RWPE1 (cell line): ENCODE measurements at regions not wholly inside any gene's neighbourhood (a gene's known extent, or its start where the extent isn't known, plus 50 kb on each side); places are given as distances from the start of the nearest gene placed in this dataset.

Experiments used
- CTCF ChIA-PET: fragments of 350-600 bp; sonication (Branson Sonifier 250); formaldehyde crosslinking; extraction: SDS; loops from one replicate; lab custom pipeline; 2021; lab: Yijun Ruan, JAX
- POLR2A ChIA-PET: fragments of 400-600 bp; formaldehyde crosslinking; extraction: SDS; loops from one replicate; lab custom pipeline; 2020; ENCODE audit warnings: antibody characterized with exemption; ENCODE audit not compliant: low non-redundant PET; lab: Yijun Ruan, JAX
- DNase-seq: peaks from one replicate; pipeline ENCODE4 v3.0.0; 2012; ENCODE audit warnings: low spot score
- H3K27ac ChIP-seq: fragments of 450-650 bp; 2 replicates; pipeline ENCODE4 v1.5.1; 2017
- TF ChIP-seq, protein P1 (sequence below): fragments of 450-650 bp; conservative IDR thresholded peaks from 2 replicates; pipeline ENCODE4 v1.5.1; 2017; ENCODE audit warnings: low read depth, mild to moderate bottlenecking

DNA sequence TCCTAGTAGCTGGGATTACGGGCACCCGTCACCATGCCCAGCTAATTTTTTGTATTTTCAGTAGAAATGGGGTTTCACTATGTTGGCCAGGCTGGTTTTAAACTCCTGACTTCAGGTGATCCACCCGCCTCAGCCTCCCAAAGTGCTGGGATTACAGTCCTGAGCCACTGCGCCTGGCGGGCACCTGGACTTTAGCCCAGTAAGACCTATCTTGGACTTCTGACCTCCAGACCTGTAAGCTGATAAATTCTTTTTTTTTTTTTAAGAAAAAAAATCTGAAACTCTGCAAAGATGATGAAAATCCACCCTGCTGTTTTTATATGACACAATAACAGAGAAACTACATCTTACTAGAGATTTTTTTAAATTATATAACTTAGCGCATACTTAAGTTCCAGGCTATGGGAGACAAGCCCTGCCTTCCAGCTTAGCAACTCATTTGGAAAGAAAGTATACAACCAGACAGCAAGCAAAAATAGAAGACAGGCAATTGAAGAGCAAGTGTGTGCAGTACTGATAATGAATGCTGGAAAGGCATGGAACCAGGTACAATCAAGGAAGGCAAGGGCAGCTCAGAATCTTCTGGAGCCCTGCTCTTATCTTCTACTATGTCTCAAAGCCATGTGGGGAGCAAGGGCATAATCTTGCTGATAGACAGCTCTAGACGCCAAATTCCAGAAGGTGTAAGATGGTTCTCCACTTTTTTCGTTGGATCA, 104.2 kb downstream of the CD83 start:
- ChIA-PET POLR2A (no interaction called here), CTCF (interaction anchor here (0.6 kb wide), 1 partner anchor 88 kb away, joined by 4 read pairs; no protein-coding TSS in a partner anchor)

DNA sequence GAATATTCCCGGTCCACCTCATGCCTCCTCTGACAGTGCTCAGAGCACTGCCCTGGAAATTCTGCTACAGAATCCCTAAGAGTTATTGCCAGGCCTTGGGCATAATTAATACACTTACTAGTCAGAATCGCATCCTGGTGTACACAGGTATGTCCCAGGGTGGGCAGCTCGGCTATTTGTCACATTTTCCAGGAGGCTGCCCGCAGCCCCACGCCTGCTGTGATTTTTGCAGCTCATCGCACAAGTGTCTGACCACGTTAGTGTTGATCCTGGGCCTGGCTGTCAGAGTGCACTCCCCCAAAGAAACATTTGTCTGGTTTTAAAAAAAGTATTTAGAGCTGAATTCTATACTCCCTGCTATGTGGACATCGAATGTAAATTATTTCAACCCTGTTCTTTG, 105.4 kb downstream of the CD83 start:
- no peak overlapping the region for H3K27ac ChIP-seq
- TF ChIP-seq, protein P1, sequence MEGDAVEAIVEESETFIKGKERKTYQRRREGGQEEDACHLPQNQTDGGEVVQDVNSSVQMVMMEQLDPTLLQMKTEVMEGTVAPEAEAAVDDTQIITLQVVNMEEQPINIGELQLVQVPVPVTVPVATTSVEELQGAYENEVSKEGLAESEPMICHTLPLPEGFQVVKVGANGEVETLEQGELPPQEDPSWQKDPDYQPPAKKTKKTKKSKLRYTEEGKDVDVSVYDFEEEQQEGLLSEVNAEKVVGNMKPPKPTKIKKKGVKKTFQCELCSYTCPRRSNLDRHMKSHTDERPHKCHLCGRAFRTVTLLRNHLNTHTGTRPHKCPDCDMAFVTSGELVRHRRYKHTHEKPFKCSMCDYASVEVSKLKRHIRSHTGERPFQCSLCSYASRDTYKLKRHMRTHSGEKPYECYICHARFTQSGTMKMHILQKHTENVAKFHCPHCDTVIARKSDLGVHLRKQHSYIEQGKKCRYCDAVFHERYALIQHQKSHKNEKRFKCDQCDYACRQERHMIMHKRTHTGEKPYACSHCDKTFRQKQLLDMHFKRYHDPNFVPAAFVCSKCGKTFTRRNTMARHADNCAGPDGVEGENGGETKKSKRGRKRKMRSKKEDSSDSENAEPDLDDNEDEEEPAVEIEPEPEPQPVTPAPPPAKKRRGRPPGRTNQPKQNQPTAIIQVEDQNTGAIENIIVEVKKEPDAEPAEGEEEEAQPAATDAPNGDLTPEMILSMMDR: no peak
- DNase-seq: no peak
- ChIA-PET POLR2A (no interaction called here), CTCF (no interaction called here)

More for the DNA sequence above, 104.2 kb downstream of the CD83 start:
- DNase-seq: no peak
- TF ChIP-seq, protein P1: no peak
- H3K27ac ChIP-seq: no peak overlapping the region

DNA sequence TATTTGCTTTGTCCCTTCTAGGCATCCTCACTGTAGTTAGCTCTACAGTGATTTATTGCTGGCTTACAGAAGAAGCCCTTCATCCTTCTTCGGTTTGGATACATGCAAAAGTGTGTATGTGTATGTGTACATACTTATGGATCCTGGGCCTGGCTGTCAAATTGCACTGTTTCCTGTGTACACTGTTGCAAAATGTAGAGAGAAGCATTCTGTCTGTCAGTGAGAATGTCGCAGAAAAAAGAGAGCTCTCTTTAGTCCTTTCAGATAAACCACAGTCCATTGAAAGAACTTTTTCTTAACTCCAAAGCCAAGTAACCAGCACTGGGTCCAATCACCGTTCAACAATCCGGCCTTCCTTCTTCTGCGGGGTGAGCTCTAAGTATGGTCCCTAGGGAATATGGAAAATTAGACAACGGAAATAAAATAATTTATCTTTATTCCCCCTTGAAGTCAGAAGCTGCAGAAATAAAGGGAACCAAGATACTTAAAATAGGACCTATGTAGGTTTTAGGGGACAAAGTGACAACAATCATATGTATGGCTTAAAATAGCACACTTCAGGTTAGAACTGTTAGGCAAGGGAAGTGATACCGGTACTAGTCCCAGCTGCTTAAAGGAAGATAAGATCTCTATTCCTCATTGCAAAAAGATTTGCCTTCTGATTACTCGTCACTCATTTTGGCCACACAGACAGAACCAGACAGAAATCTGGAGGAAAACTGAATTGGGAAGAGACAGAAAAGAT, 107.0 kb downstream of the CD83 start:
- CTCF ChIA-PET: interaction anchor here (0.8 kb wide), 1 partner anchor 158 kb away, joined by 3 read pairs; no protein-coding TSS in a partner anchor
- TF ChIP-seq, protein P1: no peak
- DNase-seq: no peak

DNA sequence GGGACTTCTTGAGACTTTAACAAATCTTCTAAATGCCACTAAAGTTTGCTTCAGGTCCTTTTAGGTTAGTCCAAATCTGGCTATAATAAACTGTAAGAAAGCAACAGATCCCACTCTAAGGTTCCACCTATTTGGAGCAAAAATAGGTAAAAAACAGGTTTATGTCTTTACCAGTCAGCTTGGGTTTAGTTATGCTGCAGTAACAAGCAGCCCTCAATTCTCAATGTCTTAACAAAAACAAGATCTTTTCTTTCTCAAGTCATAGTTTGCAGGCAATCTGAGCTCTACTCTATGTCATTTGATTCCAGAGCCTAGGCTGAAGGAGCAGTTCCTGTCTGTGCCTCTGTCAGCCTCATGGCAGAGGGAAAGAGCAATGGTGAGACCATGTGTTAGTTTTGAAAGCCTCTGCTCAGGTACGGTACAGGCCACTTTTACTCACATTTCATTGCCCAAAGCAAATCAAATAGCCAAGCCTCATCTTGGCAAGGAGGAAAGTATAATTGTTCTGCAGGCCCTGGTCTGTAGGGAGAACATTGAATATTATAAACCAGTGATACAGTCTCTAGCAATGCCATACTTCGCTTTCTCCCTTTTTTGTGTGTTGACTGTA, 108.6 kb downstream of the CD83 start:
- TF ChIP-seq, protein P1: no peak
- ChIA-PET CTCF (no interaction called here), POLR2A (no interaction called here)
- DNase-seq: no peak
- H3K27ac ChIP-seq: no peak overlapping the region

More for the DNA sequence above, 107.0 kb downstream of the CD83 start:
- no peak overlapping the region for H3K27ac ChIP-seq
- POLR2A ChIA-PET: no interaction called here

DNA sequence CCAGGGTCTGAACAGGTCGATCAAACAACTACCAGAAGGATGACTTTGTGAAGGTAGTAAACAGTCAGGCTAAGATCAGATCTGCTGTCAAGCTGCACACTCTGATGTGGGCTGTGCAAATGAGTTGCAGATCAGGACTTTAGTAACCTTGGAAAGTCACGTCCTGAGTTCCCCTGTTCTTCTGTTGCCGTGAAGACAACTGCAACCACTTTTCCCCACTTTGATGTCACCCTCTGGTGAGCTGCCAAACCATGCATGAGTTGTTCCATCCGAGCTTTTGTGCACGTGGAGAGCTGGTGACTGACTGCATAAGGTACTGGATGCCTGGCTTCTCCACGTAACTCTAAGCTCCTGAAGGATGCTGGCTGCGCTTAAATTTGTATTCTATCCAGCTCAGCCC, 111.0 kb downstream of the CD83 start:
- ChIA-PET POLR2A (no interaction called here), CTCF (no interaction called here)
- H3K27ac ChIP-seq: no peak overlapping the region
- DNase-seq: no peak
- TF ChIP-seq, protein P1: no peak

DNA sequence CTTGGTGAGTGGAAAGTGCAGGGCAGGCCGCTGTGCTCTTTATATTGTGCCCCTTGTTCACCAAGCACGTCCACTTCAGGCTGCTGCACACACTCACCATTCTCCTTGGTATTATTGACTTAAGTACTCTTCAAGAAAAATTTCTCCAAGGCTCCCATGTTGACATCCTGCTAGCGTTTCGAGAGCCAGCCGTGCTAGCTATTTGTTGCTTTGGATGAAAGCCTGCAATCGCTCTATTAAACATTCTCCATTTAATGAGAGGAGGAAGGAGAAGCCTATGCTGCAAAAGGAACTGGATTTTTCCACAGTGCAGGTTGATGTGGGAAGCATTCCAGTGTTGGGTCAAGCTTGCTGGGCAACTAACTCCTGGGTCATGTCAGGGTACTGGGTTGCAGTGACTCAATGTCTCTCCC, 113.5 kb downstream of the CD83 start:
- TF ChIP-seq, protein P1: no peak
- H3K27ac ChIP-seq: no peak overlapping the region
- ChIA-PET POLR2A (interaction anchor here (0.6 kb wide), 1 partner anchor 824 kb away, joined by 3 read pairs; no protein-coding TSS in a partner anchor), CTCF (no interaction called here)
- no peak for DNase-seq
